NCI-H1092 treated with DMSO at 0.1 percent for 48 hours (cell line): ENCODE measurements at regions not wholly inside any gene's neighbourhood (a gene's known extent, or its start where the extent isn't known, plus 50 kb on each side); places are given as distances from the start of the nearest gene placed in this dataset.
"Not testable (repeated sequence)": the region's sequence is repeated elsewhere in the genome, so short reads cannot be mapped to it uniquely, and the experiment has no call there.

ENCODE experiments used
- DNase-seq: peaks from one replicate; lab custom pipeline; 2025; lab: John Stamatoyannopoulos, UW

DNA sequence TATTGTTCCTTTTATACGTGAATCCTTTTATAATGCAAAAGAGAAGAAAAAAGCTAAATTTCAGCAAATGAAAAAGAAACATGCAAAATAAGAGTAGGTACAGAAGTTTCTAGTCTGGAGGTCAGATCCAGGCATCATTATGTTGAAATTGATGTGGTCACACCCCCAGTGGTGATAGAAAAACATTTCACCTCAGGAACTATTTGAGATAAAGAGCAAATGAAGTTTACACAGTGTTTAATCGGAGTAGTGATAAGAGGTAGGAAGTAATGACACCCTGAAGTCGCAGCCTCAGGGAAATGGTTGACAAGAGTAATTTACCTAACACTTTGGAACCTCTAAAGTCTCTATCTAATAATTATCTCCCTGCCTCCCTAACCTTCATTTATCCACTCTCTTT lies 536.0 kb upstream of the STEAP1 start:
- DNase-seq, result peak; percentile 48

DNA sequence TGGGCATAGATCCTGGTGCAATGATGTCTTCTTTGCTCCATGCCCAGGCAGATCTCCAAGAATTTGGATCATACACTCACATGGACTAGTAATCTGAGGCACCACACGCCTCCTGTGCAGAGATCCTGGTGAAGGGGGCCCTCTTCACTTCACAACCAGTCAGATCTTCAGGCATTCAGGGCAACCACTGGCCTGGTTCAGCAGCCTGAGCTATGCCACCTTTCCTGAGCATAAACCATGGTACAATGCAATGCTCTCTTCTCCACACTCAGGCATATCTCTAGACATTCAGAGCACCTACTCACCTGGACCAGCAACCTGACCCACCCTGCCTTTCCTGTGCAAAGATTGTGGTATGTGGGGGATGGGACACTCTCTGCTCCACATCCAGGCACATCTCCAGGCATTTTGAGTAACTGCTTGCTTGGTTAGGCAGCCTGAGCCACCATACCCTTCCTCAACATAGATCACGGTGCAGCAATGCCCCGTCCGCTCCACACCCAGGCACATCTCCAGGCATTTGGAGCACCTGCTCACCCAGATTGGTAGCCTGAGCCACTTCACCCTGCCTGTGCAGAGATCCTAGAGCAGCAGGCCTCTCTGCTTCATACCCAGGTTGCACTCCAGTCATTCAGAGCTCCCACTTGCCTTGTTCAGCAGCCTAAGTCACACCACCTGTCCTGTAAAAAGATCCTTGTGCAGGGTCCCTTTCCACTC lies 532.2 kb upstream of the STEAP1 start:
- no peak for DNase-seq

DNA sequence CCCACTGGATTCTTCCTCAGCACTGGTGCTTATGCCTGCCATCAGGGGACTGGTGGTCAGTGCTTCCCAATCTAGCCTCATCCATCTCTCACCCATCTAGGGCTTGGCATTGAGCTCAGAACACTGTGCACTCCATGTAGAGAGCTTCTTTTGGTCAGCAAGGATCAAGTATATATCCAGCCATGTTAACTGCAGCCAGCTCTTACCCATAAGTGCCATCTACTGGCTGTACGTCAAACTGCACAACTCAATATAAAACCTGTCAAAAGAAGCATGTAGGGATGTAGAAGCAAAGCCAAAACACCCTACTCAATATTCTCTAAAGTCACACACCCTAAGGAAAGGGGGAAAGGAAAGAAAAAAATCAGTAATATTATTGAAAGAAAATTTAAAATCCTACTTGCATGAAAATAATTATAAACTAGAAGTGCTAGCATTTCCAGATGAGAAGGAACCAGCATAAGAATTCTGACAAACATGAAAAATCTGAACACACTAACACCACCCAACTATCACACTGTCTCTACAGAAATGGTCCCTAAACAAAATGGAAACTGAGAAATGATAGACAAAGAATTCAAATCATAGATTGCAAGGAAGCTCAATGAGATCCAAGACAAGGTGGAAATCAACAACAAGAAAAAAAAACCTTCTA lies 531.1 kb upstream of the STEAP1 start:
- DNase-seq, result peak; percentile 82

DNA sequence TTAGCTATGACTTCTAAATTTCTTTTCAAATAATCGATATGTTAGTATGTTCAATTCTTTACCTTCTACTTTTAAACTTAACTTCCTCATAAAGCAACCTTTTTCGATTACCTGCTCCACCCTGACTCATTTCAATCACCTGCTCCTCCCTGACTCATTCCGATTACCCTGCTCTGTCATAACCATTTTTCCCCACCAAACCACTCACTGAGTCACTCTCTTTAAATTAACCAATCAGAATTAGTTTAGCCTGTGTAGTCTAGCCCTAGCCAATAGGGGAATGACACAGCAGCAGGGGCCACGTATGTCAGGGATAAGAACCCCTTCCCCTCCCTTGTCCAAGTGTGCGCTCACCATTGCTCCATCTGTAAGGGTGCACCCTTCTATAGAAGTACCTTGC lies 530.1 kb upstream of the STEAP1 start:
- DNase-seq, result not testable (repeated sequence)

DNA sequence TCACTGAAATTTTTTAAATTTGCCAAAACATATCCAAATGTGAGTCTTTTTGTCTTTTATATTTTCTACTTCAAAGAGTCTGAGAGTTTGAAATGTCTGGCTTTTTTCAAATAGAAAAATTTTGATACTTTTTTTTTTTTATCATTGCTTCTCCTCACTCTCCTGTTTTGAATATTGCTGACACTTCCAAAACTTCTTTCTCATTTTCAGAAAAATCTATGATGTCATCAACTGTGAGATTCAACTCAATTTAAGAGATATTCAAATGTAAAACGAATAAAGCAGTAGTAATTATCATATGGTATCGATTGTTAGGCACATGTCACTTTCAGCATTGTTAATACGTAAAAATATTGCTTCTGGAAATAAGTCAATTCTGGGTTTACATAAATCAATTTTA lies 505.8 kb upstream of the STEAP1 start:
- no peak for DNase-seq

DNA sequence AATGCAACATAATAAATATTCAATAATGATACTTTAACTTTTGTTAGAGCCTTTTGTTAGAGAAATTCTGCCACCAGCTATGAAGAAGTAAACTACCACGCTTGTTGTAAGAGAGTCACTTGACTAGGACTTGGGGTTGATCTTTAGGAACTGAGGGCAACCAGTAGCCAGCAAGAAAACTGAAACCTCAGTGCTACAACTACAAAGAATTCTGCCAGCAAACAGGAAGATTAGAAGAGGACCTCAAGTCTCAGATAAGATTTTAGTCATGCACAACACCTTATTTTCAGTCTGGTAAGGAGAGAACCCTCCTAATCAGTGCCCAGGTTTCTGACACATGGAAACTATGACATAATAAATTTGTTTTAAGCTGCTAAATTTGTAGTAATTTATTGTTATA lies 498.3 kb upstream of the STEAP1 start:
- DNase-seq, result no peak

DNA sequence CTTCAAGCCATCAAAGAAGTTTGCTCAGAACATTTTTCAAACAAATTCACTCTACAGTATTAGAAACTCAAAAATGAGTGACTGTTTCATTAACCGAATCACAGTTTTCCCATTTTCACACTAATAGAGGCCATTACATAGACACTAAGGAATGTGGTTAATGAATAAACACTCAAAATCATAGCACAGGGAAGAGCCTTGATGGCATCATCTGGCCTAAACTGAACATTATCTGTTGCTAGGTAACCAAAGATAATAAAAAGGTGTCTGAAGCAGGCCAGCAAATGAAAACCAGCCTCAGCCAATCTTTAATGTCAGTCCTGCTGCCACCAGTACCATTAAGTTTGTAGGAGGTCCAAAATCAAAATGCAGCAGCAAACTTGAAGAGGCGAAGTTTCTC lies 492.4 kb upstream of the STEAP1 start:
- DNase-seq, result no peak

DNA sequence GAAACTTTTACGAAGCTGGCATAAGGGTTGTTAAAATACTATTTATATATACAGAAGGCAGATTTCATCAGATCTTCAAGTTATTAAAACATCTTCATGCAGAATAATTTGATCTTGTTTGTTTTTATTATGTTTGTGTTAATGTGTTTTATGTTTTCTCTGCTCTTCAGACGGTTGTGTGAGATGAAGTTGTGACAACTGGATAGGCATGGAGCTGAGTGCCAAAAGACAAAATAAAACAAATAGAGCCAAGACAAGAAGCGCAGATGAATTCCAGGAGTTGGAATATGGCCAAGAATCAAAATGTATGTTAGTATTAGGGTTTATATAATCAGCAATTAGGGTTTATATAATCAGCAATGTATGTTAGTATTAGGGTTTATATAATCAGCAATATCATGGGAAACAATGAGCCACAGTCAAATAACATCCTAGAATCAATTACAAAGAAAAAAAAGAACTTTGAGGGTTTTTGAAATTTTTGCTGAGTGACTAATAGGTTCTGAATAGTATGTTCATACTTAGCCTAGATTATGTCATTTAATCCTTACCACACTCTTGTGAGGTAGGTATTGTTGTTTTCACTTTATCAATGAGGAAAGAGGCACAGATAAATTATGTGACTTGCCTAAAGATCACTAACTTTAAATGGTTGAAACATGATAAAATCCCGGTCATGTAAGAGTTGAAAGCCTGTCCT lies 488.0 kb upstream of the STEAP1 start:
- DNase-seq, result no peak

DNA sequence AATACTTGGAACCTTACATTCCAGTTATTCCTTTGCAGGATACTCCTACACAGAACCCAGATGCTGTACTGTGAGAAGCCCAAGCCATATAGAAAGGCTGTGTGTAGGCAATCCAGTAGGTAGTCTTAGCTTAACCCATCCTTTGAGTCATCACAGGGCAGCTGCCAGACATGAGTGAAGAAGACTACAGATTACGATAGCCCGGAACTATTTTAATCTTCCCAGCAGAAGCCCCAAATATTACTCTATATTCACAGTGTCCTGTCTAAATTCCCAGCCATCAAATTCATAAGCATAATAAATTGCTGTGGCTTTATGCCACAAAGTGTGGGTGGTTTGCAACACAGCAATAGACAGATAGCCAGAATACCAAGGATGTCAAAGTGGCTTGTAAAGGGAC lies 474.1 kb upstream of the STEAP1 start:
- no peak for DNase-seq

DNA sequence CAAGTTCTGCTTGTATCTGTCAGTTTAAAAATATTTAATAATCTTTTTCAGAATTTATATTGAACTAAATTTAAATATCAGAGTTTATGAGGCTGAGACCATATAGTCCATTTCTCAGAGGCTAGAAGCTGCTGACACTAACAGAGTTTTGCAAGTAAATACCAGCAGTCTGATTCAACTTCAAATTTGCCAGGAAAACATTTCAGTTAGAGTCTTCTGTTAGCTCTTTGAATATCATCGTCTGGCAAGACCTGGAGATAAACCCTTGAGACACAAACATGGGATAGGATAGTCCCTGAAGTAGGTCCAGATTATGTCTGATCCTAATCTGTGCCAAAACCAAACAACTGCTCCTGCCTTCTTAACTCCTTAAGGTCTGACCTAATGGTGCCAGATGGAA lies 472.8 kb upstream of the STEAP1 start:
- DNase-seq, result no peak

DNA sequence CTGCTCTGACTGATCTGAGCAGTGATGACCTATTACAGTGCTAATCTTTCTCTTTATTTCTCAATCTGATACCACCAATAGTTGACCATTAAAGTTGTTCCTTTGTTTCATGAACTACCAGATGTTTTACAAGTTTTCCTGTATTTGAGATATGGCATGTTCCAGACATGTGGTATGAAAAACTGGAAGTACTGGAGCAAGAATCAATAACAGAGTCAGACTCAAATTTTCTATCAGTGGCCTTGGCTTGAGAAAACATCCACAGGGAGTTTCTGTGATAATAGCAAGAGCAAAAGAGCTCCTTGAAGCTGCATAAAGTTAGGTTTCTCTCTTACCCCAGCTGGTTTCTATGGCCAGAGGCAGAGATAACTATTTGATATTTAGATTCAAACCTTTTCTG lies 469.0 kb upstream of the STEAP1 start:
- DNase-seq, result no peak

DNA sequence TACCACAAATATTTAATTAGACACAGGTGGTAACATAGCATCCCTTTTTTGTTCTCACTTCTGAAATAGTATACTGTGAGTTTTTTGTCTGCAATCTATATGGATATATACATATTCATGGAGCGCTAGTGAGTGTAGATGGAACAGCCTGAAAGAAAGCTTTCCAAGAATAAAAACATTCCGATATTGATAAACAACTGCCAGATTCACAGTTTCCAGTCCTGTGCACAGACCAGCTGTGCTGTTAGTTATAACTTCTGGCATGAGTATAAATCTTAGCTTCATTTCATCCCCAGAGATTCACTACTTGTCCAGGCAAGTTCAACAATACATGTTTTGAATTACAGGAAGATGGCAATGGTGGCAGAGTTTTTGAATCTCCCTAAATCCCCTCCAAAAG lies 467.1 kb upstream of the STEAP1 start:
- DNase-seq, result no peak

DNA sequence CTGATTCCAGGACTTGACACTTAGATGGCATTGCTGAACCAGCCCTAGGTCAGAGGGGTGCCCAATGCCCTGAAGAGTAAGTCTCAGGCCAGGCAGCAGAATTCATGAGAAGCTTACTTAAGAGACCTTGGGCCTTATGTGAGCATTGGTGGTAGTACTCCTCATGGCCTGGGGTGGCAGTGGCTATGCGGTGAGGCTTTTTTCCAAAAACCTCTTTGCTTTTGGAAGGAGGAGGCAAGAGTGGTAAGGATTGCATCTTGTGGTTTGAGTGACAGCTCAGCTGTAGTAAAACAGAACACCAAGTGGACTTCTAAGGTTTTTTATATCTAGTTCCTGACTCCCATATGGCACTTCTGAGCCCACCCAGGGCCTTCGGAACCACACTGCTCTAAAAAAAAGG lies 459.0 kb upstream of the STEAP1 start:
- DNase-seq, result no peak

DNA sequence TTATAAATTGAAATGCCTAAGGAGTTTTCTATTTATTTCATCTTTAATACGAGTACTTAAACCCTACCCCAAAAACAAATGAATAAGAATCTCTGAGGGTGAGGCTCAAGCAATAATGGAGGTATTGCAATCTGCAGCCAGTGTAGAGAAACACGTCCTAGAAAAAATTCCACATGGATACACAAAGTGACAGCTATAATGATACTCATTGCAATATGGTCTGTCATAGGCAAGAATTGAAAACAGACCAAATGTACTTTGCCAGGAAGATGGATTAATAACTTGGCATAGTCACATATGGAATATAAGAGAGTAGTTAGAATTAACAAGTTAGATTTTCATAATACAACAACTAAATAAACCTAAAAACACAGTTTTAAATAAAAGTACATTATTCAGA lies 440.1 kb upstream of the STEAP1 start:
- no peak for DNase-seq

DNA sequence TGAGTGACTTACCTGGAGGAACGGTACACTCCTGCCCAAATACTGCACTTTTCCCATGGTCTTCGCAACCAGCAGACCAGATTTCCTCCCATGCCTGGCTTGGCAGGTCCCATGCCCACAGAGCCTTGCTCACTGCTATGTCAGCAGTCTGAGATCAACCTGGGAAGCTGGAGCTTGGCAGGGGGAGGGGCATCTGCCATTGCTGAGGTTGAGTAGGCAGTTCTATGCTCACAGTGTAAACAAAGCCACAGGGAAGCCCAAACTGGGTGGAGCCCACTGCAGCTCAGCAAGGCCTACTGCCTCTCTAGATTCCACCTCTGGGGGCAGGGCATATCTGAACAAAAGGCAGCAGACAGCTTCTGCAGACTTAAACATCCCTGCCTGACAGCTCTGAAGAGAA lies 435.3 kb upstream of the STEAP1 start:
- not testable (repeated sequence) for DNase-seq

DNA sequence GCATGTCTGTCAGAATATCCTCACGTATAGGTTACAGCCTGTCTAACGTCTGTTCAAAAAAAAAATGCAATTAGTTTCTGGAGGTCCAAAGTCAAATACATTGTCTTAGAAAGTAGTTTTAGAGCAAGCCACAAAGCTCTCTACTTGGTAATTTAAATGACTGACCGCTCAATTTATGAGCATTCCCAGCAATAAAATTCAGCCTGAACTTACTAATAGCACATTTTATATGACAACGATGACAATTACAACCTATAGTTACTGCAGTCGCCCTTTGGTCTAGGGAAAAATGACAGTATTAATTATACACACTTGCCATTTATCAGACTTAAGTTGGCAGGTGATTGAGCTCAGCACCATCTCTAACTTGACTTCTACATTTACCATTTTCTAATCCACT lies 425.8 kb upstream of the STEAP1 start:
- DNase-seq, result no peak

DNA sequence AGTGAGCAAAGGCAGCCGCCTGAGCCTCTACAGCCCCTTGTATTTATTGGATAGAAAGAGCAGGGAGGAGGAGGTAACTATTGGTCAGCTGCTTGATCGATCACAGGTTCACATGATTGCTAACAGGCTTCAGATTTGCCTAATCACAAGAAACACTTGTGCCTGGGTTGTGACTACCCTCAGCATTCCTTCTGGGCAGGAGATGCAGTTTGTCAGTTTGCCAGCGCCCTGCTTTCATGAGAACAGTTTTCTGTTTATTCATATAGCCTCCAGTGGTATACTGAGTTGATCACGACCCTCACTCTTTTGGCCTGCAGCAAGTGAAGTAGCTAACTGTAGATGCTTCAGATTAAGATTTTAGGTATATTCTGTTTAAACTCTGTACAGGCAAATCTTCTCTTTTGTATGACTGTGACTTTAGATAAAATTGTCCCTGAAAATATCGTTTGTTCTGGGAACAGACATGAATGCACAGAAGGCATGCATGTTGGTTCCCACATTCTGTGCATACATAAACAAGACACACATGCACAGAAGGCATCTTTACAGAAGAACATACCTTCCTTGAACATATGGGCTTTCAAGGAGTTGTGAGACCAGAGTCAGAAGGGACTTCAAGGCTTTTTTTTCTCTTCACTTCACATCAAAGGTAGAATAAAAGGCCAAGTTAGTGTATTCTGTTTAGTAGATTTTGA lies 422.4 kb upstream of the STEAP1 start:
- no peak for DNase-seq

DNA sequence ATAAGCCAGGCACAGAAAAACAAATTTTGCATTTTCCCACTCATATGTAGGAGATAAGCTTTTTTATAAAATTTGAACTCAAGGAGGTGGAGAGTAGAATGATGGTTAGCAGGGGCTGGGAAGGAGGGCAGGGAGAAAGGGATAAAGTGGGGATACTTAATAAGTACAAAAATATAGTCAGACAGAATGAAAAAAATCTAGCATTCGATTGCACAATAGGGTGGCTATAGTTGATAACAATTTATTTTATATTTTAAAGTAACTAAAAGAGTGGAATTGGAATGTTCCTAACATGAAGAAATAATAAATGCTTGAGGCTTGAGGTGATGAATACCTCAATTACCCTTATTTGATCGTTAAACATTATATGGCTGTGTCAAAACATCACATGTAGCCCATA lies 415.7 kb upstream of the STEAP1 start:
- DNase-seq, result no peak

DNA sequence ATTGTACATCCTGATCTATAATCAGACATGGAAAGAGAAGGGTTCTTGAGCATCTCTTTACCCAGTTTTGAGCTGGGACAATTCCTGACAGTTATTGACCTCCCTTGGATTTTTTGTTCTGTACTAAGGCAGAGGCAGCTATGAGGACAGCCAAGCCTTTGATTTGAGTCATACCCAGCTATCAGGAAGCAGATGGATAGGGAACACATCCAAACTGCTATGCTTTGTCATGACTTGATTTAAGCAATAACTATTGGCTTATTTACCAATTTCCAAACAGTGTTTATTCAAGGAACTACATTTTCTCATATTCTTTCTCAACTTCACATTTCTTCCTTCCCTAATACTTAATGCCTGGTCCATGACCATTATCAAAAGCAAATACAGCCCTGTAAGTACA lies 396.4 kb upstream of the STEAP1 start:
- DNase-seq, result no peak

DNA sequence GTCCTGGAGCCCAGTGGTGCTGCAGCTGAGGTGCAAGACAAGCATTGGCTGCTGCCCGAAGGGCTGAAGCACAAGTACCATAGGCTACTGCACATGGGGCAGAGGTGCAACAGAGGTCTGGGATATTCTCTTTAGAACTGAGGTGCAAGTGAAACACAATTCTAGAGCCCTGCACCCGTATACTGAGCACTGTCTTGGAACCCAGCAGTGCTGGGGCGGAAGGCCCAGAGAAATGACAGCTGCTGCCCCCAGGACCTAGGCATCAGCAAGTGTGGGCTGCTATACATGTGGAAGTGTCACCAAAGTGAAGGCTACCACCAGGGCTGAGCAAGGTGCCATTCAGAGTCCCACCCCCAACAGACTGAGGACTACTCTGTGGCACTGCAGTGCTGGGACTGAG lies 393.6 kb upstream of the STEAP1 start:
- DNase-seq, result no peak

DNA sequence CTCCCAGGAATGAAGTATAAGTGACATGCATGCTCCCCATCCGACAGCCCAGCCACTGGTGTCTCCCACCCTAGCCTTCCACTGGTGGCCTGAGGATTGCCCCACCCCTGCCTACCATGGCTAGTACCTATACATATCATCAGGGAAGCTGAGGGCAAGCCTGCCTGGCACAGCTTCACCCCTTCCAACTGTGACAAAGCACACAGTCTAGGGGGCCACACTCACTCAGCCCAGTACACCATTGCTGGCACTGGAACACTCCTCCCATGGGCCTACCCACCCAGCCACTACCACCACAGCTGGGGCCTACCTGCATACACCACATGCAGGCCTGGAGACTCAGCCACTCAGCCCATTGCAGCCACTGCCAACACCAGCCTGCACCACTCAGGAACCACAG lies 393.1 kb upstream of the STEAP1 start:
- no peak for DNase-seq

DNA sequence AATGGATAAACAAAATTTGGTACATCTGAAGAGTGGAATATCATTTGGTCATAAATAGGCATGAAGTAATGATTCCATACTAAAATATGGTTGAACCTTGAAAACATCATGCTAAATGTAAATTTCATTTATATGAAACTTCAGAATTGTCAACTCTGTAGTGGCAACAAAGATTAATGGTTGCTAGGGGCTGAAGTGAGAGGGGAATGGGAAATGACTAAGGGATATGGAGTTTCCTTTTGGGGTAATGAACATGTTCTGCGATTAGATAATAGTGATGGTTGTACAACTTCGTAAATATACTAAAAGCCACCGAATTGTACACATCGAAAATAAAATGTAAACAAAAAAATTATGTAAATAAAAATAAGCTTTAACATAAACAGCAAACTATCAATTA lies 384.1 kb upstream of the STEAP1 start:
- no peak for DNase-seq
